ENCODE measurements at regions not wholly inside any gene's neighbourhood (a gene's known extent, or its start where the extent isn't known, plus 50 kb on each side); places are given as distances from the start of the nearest gene placed in this dataset.

DNA sequence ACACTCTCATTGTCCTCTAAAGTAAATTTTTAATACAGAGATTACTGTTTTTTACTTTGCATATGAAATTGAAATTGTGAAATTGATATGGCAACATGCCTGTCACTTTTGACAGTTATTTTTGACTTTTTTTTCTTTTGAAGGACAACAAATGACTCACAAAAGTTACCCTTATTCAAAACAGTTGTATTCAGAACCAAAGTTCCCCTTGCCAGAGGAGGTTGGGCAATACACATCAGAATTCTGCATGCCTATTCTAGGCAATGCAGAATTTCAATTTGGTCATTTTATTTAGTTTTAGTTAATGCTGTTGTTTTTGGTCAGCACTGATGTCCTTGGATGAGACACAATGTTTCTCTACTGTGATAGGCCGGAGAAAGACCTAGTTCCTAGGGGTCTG lies 299.1 kb upstream of the PRR16 start:
- no peaks in the 10 kb centered on the region for H3K36me3 ChIP-seq (ENCODE audit: control insufficient read depth in 2 of 2, insufficient read depth in 1 of 2, low read length in 2 of 2)
- no peak overlapping the region for H3K4me3 ChIP-seq (ENCODE audit: low read depth, low read length)
- POLR2A ChIA-PET = no interaction called here
- TF ChIP-seq ZNF324 (tag by site-specific recombination; IDR thresholded peaks at IDR 0.05) = no peak
- no peak for TF ChIP-seq ZNF121 (tag by site-specific recombination; IDR thresholded peaks at IDR 0.05)
- TF ChIP-seq ZBTB21 (tag by site-specific recombination; IDR thresholded peaks at IDR 0.05) = no peak
- no peak for TF ChIP-seq ZNF544 (tag by site-specific recombination; IDR thresholded peaks at IDR 0.05)
- TF ChIP-seq, protein P1, sequence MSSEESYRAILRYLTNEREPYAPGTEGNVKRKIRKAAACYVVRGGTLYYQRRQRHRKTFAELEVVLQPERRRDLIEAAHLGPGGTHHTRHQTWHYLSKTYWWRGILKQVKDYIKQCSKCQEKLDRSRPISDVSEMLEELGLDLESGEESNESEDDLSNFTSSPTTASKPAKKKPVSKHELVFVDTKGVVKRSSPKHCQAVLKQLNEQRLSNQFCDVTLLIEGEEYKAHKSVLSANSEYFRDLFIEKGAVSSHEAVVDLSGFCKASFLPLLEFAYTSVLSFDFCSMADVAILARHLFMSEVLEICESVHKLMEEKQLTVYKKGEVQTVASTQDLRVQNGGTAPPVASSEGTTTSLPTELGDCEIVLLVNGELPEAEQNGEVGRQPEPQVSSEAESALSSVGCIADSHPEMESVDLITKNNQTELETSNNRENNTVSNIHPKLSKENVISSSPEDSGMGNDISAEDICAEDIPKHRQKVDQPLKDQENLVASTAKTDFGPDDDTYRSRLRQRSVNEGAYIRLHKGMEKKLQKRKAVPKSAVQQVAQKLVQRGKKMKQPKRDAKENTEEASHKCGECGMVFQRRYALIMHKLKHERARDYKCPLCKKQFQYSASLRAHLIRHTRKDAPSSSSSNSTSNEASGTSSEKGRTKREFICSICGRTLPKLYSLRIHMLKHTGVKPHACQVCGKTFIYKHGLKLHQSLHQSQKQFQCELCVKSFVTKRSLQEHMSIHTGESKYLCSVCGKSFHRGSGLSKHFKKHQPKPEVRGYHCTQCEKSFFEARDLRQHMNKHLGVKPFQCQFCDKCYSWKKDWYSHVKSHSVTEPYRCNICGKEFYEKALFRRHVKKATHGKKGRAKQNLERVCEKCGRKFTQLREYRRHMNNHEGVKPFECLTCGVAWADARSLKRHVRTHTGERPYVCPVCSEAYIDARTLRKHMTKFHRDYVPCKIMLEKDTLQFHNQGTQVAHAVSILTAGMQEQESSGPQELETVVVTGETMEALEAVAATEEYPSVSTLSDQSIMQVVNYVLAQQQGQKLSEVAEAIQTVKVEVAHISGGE (tag by site-specific recombination; conservative IDR thresholded peaks at IDR 0.05; ENCODE audit: low read depth) = no peak
- no peak for TF ChIP-seq ZBTB17 (tag by site-specific recombination; IDR thresholded peaks at IDR 0.05)
- no peak for TF ChIP-seq ZNF146 (tag by site-specific recombination; IDR thresholded peaks at IDR 0.05)
- no peak for TF ChIP-seq REPIN1 (tag by site-specific recombination; IDR thresholded peaks at IDR 0.05; ENCODE audit: low read depth)
- TF ChIP-seq ZNF561 (tag by site-specific recombination; IDR thresholded peaks at IDR 0.05; ENCODE audit: borderline replicate concordance) = no peak
- TF ChIP-seq, protein P2, sequence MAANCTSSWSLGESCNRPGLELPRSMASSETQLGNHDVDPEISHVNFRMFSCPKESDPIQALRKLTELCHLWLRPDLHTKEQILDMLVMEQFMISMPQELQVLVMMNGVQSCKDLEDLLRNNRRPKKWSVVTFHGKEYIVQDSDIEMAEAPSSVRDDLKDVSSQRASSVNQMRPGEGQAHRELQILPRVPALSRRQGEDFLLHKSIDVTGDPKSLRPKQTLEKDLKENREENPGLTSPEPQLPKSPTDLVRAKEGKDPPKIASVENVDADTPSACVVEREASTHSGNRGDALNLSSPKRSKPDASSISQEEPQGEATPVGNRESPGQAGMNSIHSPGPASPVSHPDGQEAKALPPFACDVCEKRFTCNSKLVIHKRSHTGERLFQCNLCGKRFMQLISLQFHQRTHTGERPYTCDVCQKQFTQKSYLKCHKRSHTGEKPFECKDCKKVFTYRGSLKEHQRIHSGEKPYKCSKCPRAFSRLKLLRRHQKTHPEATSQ (tag by site-specific recombination; IDR thresholded peaks at IDR 0.05) = no peak
- no peak for TF ChIP-seq ZNF555 (tag by site-specific recombination; conservative IDR thresholded peaks at IDR 0.05)
- no peak for TF ChIP-seq ZNF248 (tag by site-specific recombination; IDR thresholded peaks at IDR 0.05)
- TF ChIP-seq ZNF416 (tag by site-specific recombination; IDR thresholded peaks at IDR 0.05) = no peak
- TF ChIP-seq ZNF354C (tag by site-specific recombination; IDR thresholded peaks at IDR 0.05; ENCODE audit: borderline replicate concordance, low read depth) = no peak
- no peak for TF ChIP-seq SALL2 (tag by site-specific recombination; IDR thresholded peaks at IDR 0.05; ENCODE audit: borderline replicate concordance)
- no peak for TF ChIP-seq ZXDB (tag by site-specific recombination; IDR thresholded peaks at IDR 0.05)
- TF ChIP-seq ZNF169 (tag by site-specific recombination; IDR thresholded peaks at IDR 0.05) = no peak
- TF ChIP-seq SCRT2 (tag by site-specific recombination; IDR thresholded peaks at IDR 0.05) = no peak
- TF ChIP-seq, protein P3, sequence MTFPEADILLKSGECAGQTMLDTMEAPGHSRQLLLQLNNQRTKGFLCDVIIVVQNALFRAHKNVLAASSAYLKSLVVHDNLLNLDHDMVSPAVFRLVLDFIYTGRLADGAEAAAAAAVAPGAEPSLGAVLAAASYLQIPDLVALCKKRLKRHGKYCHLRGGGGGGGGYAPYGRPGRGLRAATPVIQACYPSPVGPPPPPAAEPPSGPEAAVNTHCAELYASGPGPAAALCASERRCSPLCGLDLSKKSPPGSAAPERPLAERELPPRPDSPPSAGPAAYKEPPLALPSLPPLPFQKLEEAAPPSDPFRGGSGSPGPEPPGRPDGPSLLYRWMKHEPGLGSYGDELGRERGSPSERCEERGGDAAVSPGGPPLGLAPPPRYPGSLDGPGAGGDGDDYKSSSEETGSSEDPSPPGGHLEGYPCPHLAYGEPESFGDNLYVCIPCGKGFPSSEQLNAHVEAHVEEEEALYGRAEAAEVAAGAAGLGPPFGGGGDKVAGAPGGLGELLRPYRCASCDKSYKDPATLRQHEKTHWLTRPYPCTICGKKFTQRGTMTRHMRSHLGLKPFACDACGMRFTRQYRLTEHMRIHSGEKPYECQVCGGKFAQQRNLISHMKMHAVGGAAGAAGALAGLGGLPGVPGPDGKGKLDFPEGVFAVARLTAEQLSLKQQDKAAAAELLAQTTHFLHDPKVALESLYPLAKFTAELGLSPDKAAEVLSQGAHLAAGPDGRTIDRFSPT (tag by site-specific recombination; IDR thresholded peaks at IDR 0.05) = no peak
- H3K27ac ChIP-seq (ENCODE audit: extremely low read depth, low read depth, low read length) = no peak overlapping the region
- no peaks in the 10 kb centered on the region for H3K4me1 ChIP-seq (ENCODE audit: control insufficient read depth, insufficient read depth, low read length)
- CTCF ChIA-PET = no interaction called here
- no peaks in the 10 kb centered on the region for H3K9me3 ChIP-seq (ENCODE audit: control insufficient read depth, insufficient read depth, low read depth, low read length)

DNA sequence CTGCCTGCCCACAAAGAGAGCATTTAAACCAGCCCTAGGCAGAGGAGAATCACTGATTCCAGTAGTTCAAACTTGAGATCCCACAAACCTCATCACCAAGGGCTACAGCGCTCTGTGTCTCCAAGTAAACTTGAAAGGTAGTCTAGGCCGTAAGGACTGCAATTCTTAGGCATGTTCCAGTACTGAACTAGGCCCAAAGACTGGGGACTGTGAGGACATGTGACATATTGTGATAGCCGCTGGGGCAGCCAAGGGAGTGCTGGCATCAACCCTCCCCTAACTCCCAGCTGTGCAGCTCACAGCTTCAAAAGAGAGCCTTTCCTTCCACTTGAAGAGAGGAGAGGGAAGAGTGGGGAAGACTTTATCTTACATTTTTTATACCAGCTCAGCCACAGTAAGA lies 291.0 kb upstream of the PRR16 start:
- ChIA-PET CTCF (no interaction called here), POLR2A (interaction anchor here (0.5 kb wide), 1 partner anchor 577 kb away, joined by 3 read pairs; no protein-coding TSS in a partner anchor)
- H3K27ac ChIP-seq (ENCODE audit: extremely low read depth, low read depth, low read length) = no peak overlapping the region
- no peaks in the 10 kb centered on the region for H3K9me3 ChIP-seq (ENCODE audit: control insufficient read depth, insufficient read depth, low read depth, low read length)
- H3K4me1 ChIP-seq (ENCODE audit: control insufficient read depth, insufficient read depth, low read length) = no peaks in the 10 kb centered on the region
- H3K4me3 ChIP-seq (ENCODE audit: low read depth, low read length) = no peak overlapping the region
- no peaks in the 10 kb centered on the region for H3K36me3 ChIP-seq (ENCODE audit: control insufficient read depth in 2 of 2, insufficient read depth in 1 of 2, low read length in 2 of 2)
- TF ChIP-seq ZBTB1 (tag by site-specific recombination; IDR thresholded peaks at IDR 0.05) = no peak
- no peak for TF ChIP-seq ZNF701 (tag by site-specific recombination; IDR thresholded peaks at IDR 0.05)
- no peak for TF ChIP-seq ZNF76 (tag by site-specific recombination; IDR thresholded peaks at IDR 0.05; ENCODE audit: borderline replicate concordance, low read depth)
- no peak for TF ChIP-seq MZF1 (tag by site-specific recombination; IDR thresholded peaks at IDR 0.05; ENCODE audit: borderline replicate concordance)
- TF ChIP-seq ZNF530 (tag by site-specific recombination; IDR thresholded peaks at IDR 0.05; ENCODE audit: low read depth) = no peak
- TF ChIP-seq ZNF561 (tag by site-specific recombination; IDR thresholded peaks at IDR 0.05; ENCODE audit: borderline replicate concordance) = no peak
- no peak for TF ChIP-seq ZNF155 (tag by site-specific recombination; IDR thresholded peaks at IDR 0.05)
- no peak for TF ChIP-seq TRIM28 (IDR thresholded peaks at IDR 0.05; ENCODE audit: borderline replicate concordance, low read length)
- TF ChIP-seq ZNF211 (tag by site-specific recombination; IDR thresholded peaks at IDR 0.05; ENCODE audit: low read depth) = no peak
- TF ChIP-seq, protein P4, sequence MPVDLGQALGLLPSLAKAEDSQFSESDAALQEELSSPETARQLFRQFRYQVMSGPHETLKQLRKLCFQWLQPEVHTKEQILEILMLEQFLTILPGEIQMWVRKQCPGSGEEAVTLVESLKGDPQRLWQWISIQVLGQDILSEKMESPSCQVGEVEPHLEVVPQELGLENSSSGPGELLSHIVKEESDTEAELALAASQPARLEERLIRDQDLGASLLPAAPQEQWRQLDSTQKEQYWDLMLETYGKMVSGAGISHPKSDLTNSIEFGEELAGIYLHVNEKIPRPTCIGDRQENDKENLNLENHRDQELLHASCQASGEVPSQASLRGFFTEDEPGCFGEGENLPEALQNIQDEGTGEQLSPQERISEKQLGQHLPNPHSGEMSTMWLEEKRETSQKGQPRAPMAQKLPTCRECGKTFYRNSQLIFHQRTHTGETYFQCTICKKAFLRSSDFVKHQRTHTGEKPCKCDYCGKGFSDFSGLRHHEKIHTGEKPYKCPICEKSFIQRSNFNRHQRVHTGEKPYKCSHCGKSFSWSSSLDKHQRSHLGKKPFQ (tag by site-specific recombination; IDR thresholded peaks at IDR 0.05) = no peak
- no peak for TF ChIP-seq OSR2 (tag by site-specific recombination; IDR thresholded peaks at IDR 0.05)
- no peak for TF ChIP-seq ZNF670 (tag by site-specific recombination; IDR thresholded peaks at IDR 0.05; ENCODE audit: low read depth)

Data from HEK293 (cell line).